Mucosa of descending colon (tissue), 3 donors: ENCODE measurements at regions not wholly inside any gene's neighbourhood (a gene's known extent, or its start where the extent isn't known, plus 50 kb on each side); places are given as distances from the start of the nearest gene placed in this dataset.

Experiments
- ATAC-seq: fragments of 200-7000 bp; cut with Tn5 transposase; one replicate; pipeline ENCODE4 v1.9.1; 2020; ENCODE audit warnings: mild to moderate bottlenecking, moderate library complexity
- DNase-seq, 3 donors: peaks; one replicate each; pipeline ENCODE4 v3.0.0-alpha.2; 2020
- H3K36me3 ChIP-seq: fragments of 200-600 bp; one replicate; pipeline ENCODE4 v1.8.0; 2021; ENCODE audit warnings: low read depth, mild to moderate bottlenecking
- H3K4me1 ChIP-seq: fragments of 200-600 bp; one replicate; pipeline ENCODE4 v1.8.0; 2021; ENCODE audit warnings: low read depth, mild to moderate bottlenecking
- H3K4me3 ChIP-seq: fragments of 200-600 bp; one replicate; pipeline ENCODE4 v1.8.0; 2021; ENCODE audit warnings: mild to moderate bottlenecking
- H3K9me3 ChIP-seq: fragments of 200-600 bp; one replicate; pipeline ENCODE4 v1.8.0; 2021; ENCODE audit warnings: mild to moderate bottlenecking
- intact Hi-C, 2 donors: fragments of 100-400 bp; cut with DNase I in 1 of 2; cut with micrococcal nuclease in 1 of 2; formaldehyde crosslinking; loops; one replicate each; pipeline versions ENCODE4 v1.11.0 to v1.11.1; 2022; cut with DNase I, micrococcal nuclease
- TF ChIP-seq, protein P1 (sequence below): fragments of 200-600 bp; IDR thresholded peaks from one replicate; pipeline ENCODE4 v1.8.0; 2022; ENCODE audit warnings: antibody characterized with exemption, mild to moderate bottlenecking
- donor health status: DM: no; HTN: no; CAD: no; lungs with moderate emphysema.
- donor health status: DM: no; HTN: no; CAD: no.
- donor health status: DM: no; HTN: yes; CAD: no.

DNA sequence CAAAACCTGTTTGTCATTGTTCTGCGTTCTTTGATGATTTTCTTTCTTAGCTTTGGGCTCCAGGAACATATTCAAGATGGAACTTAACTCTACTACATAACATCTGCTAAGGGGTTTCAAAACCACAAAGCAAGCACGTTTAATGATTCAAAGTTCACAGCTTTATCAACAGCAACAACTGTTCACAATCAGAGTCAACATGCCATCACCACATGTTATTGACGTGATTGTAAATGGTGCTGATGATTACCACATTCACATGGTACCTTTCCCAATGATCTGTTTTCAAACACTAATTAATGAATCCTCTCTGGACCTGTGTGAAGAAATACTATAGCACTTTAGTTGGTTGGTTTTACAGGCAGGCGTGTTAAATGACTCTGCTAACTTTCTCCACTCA, 180.6 kb upstream of the CEP162 start:
- no peak overlapping the region for H3K4me3 ChIP-seq
- H3K4me1 ChIP-seq, result no peaks in the 10 kb centered on the region
- ATAC-seq (no peak), DNase-seq (no peak)
- no peaks in the 10 kb centered on the region for H3K36me3 ChIP-seq
- TF ChIP-seq, protein P1, sequence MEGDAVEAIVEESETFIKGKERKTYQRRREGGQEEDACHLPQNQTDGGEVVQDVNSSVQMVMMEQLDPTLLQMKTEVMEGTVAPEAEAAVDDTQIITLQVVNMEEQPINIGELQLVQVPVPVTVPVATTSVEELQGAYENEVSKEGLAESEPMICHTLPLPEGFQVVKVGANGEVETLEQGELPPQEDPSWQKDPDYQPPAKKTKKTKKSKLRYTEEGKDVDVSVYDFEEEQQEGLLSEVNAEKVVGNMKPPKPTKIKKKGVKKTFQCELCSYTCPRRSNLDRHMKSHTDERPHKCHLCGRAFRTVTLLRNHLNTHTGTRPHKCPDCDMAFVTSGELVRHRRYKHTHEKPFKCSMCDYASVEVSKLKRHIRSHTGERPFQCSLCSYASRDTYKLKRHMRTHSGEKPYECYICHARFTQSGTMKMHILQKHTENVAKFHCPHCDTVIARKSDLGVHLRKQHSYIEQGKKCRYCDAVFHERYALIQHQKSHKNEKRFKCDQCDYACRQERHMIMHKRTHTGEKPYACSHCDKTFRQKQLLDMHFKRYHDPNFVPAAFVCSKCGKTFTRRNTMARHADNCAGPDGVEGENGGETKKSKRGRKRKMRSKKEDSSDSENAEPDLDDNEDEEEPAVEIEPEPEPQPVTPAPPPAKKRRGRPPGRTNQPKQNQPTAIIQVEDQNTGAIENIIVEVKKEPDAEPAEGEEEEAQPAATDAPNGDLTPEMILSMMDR, result no peak
- intact Hi-C loops, result no loop called here
- no peaks in the 10 kb centered on the region for H3K9me3 ChIP-seq

DNA sequence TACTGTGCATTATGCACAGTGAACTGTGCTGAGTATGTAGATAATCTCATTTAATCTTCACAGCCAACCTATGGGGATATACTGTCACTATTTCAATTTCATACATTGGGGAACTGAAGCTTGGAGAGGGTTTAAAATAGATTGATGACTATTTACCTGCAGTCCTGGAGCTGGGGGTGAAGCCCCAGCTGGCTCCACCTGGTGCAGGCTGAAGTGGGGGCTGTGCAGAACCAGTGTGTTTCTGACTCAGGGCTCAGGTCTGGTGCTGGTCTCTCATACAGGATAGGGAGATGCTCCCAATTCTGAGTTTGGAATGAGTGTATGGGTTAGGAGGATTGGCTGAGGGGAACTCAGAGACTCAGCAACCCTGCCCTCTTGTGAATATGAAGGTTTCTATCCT, 176.1 kb upstream of the CEP162 start:
- intact Hi-C loops, result no loop called here
- TF ChIP-seq, protein P1, result no peak
- ATAC-seq, result no peak
- DNase-seq, result no peak
- H3K9me3 ChIP-seq, result no peaks in the 10 kb centered on the region
- no peaks in the 10 kb centered on the region for H3K4me1 ChIP-seq
- no peaks in the 10 kb centered on the region for H3K36me3 ChIP-seq
- no peak overlapping the region for H3K4me3 ChIP-seq

DNA sequence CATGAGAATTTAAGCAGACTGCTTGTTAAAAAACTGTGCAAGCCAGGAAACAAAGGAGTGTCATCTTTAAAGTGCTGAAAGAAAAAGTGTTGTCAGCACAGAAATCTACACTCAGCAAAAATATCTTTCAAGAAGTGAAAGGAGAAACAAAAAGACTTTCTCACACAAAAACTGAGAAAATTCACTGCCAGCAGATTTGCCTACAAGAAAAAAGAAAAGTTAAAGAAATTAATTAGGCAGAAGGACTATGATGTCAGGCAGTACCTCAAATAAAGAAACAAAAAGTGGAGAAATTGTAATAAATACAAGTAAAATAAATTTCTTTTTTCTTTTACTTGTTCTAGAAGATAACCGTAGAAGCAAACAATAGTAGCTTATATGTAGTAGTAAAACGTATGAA, 171.6 kb upstream of the CEP162 start:
- Histone ChIP-seq H3K36me3 (no peaks in the 10 kb centered on the region), H3K4me1 (no peaks in the 10 kb centered on the region), H3K4me3 (no peak overlapping the region), H3K9me3 (no peaks in the 10 kb centered on the region)
- DNase-seq, result no peak
- intact Hi-C loops, result no loop called here
- ATAC-seq, result no peak
- TF ChIP-seq, protein P1, result no peak

DNA sequence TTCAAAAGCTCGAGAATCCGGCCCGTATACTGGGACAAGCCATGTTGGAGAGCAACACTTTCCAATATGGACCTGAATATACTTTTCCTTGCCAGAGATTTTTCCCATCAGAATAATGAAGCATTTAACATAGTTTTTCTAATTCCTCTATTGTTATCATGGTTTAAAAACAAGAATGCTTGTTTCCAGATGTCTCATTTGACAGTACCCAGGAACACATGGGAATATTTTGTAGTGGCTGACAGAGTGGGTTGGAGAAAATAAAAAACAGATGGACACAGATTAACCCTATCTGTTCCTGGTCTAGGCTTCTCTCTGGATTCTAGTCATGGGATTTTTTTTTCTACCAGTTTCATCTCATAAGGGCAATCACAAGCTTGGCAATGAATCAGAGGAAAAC, 164.8 kb upstream of the CEP162 start:
- DNase-seq, result no peak

DNA sequence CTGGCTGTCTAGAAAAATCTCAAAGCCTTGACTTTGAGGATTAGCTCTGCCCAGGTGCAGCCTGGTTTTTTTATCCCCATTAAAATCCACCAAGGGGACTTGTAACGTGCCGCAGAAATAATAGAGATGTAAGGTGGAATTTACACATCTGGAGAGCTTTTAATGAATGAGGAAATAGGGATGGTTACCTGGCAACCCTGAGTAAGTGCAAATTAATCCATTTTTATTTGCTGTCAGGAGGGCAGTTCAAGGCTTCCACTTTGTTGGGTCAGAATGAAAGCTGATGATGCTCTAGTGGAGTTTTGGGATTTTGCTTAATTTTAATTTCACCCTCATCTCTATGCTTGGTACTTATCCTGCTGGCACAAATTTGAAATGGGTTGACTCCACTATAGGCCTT, 163.4 kb upstream of the CEP162 start:
- Histone ChIP-seq H3K4me3 (no peak overlapping the region), H3K9me3 (no peaks in the 10 kb centered on the region), H3K36me3 (no peaks in the 10 kb centered on the region), H3K4me1 (no peaks in the 10 kb centered on the region)
- ATAC-seq (no peak), DNase-seq (no peak)
- TF ChIP-seq, protein P1, result no peak
- intact Hi-C loops, result no loop called here

More for the DNA sequence above, 164.8 kb upstream of the CEP162 start:
- no peaks in the 10 kb centered on the region for H3K36me3 ChIP-seq
- H3K4me3 ChIP-seq, result no peak overlapping the region
- TF ChIP-seq, protein P1, result no peak
- intact Hi-C loops, result no loop called here
- no peak for ATAC-seq
- H3K4me1 ChIP-seq, result no peaks in the 10 kb centered on the region
- no peaks in the 10 kb centered on the region for H3K9me3 ChIP-seq

DNA sequence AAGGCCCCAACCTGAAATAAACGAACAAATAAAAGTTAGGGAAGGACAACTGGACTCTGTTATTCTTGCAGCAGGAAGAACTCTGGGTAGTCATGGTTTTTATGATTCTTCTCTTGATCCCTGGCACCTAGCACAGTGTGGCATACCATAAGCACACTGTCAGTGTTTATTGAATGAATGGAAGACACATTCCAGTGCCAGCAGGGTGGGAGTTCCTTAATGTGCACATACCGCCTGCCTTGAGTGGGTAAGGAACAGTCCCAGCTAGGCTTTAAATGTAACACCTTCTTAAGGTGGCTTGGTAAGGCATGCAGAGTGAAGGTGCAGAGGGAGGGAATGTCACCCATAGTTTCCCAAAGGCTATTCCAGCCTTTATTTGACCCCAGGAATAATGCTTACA, 162.9 kb upstream of the CEP162 start:
- no peak for ATAC-seq
- no peaks in the 10 kb centered on the region for H3K4me1 ChIP-seq
- no peak overlapping the region for H3K4me3 ChIP-seq
- TF ChIP-seq, protein P1, result no peak
- no peaks in the 10 kb centered on the region for H3K36me3 ChIP-seq
- no peaks in the 10 kb centered on the region for H3K9me3 ChIP-seq
- intact Hi-C loops, result no loop called here
- DNase-seq, result no peak
